A549 (cell line): ENCODE measurements at regions not wholly inside any gene's neighbourhood (a gene's known extent, or its start where the extent isn't known, plus 50 kb on each side); places are given as distances from the start of the nearest gene placed in this dataset.
"Not testable (repeated sequence)": the region's sequence is repeated elsewhere in the genome, so short reads cannot be mapped to it uniquely, and the experiment has no call there.

Experiments
- ATAC-seq, 2 experiments: fragments of 200-7000 bp in 1 of 2; fragments of >200 bp in 1 of 2; cut with Nextera tagmentation in 1 of 2; cut with Tn5 transposase in 1 of 2; 3 replicates each; pipeline versions ENCODE4 v1.8.0 to v1.9.1; 2018 to 2020; ENCODE audit warnings: mild to moderate bottlenecking in 1 of 2, moderate library complexity in 1 of 2
- CTCF ChIA-PET: fragments of 300-600 bp; sonication (Branson Sonifier 250); formaldehyde crosslinking; extraction: SDS; loops from one replicate; lab custom pipeline; 2021; ENCODE audit warnings: antibody characterized with exemption, inconsistent platforms; lab: Yijun Ruan, JAX
- POLR2A ChIA-PET: fragments of 350-600 bp; formaldehyde crosslinking; extraction: SDS; loops from one replicate; lab custom pipeline; 2021; ENCODE audit warnings: antibody characterized with exemption, inconsistent platforms; lab: Yijun Ruan, JAX
- DNase-seq, 2 experiments: peaks; one replicate each; pipeline versions ENCODE4 v3.0.0 to v3.0.0-alpha.2; 2011 to 2016; ENCODE audit warnings: low read depth in 1 of 2, low spot score in 1 of 2
- FAIRE-seq: peaks from 2 replicates; lab custom pipeline; 2011; peaks lifted over from hg19 to GRCh38; lab: Jason Lieb, UNC
- H3K27ac ChIP-seq, 2 experiments: fragments of >200 bp; sonication (Bioruptor Twin); formaldehyde crosslinking; 3 replicates each; pipeline ENCODE4 v1.5.1; 2016 to 2017
- H3K4me1 ChIP-seq: fragments of >200 bp; sonication (Bioruptor Twin); formaldehyde crosslinking; 3 replicates; pipeline ENCODE4 v1.6.1; 2016
- H3K4me2 ChIP-seq: fragments of >200 bp; sonication (Bioruptor Twin); formaldehyde crosslinking; 3 replicates; pipeline ENCODE4 v1.6.1; 2016
- H3K4me3 ChIP-seq: fragments of >200 bp; sonication (Bioruptor Twin); formaldehyde crosslinking; 3 replicates; pipeline ENCODE4 v1.5.1; 2016
- H3K9me3 ChIP-seq: fragments of >200 bp; sonication (Bioruptor Twin); formaldehyde crosslinking; 3 replicates; pipeline ENCODE4 v1.6.1; 2016
- BCL3 ChIP-seq: fragments of >200 bp; sonication (Bioruptor Twin); formaldehyde crosslinking; IDR thresholded peaks from 3 replicates; pipeline ENCODE4 v1.6.1; 2016
- CBX2 ChIP-seq: fragments of 200-600 bp; sonication (generic); IDR thresholded peaks from 2 replicates; pipeline ENCODE4 v1.6.1; 2016; ENCODE audit warnings: low read depth, mild to moderate bottlenecking, borderline replicate concordance
- CHD2 ChIP-seq: fragments of 150-350 bp; IDR thresholded peaks from 2 replicates; pipeline ENCODE4 v1.6.1; 2014; ENCODE audit warnings: low read length; ENCODE audit not compliant: partially characterized antibody
- CHD4 ChIP-seq: fragments of 200-600 bp; sonication (generic); IDR thresholded peaks from 2 replicates; pipeline ENCODE4 v1.6.1; 2016; ENCODE audit warnings: antibody characterized with exemption, mild to moderate bottlenecking, borderline replicate concordance
- EP300 ChIP-seq, 2 experiments: fragments of >200 bp; sonication (Bioruptor Twin); formaldehyde crosslinking; IDR thresholded peaks; 2 replicates in 1 of 2; 3 replicates in 1 of 2; pipeline ENCODE4 v1.6.1; 2016 to 2017
- ESRRA ChIP-seq: fragments of 150-350 bp; IDR thresholded peaks from 2 replicates; pipeline ENCODE4 v1.6.1; 2014; ENCODE audit warnings: mild to moderate bottlenecking, low read length, borderline replicate concordance
- FOSL2 ChIP-seq, 2 experiments: fragments of 450-650 bp in 1 of 2; fragments of >200 bp in 1 of 2; sonication (Bioruptor Twin) in 1 of 2; formaldehyde crosslinking; IDR thresholded peaks; 2 replicates each; pipeline versions ENCODE4 v1.5.0 to v1.6.1; 2016 to 2020; ENCODE audit warnings: mild to moderate bottlenecking in 1 of 2, moderate library complexity in 1 of 2
- FOXS1 ChIP-seq: fragments of 250-450 bp; sonication (Bioruptor Pico); IDR thresholded peaks from 2 replicates; pipeline ENCODE4 v1.5.0; 2020; ENCODE audit warnings: mild to moderate bottlenecking, moderate library complexity
- JUN ChIP-seq, 2 experiments: fragments of >200 bp; sonication (Bioruptor Twin); formaldehyde crosslinking; IDR thresholded peaks; 2 replicates in 1 of 2; 3 replicates in 1 of 2; pipeline ENCODE4 v1.6.1; 2016 to 2017
- JUNB ChIP-seq: fragments of >200 bp; sonication (Bioruptor Twin); formaldehyde crosslinking; IDR thresholded peaks from 2 replicates; pipeline ENCODE4 v1.6.1; 2016
- KDM1A ChIP-seq: fragments of 200-600 bp; sonication (generic); IDR thresholded peaks from 2 replicates; pipeline ENCODE4 v1.6.1; 2016; ENCODE audit warnings: low read depth, mild to moderate bottlenecking
- KDM5A ChIP-seq: fragments of 200-600 bp; sonication (generic); IDR thresholded peaks from 2 replicates; pipeline ENCODE4 v1.6.1; 2016; ENCODE audit warnings: antibody characterized with exemption, mild to moderate bottlenecking
- MAZ ChIP-seq: fragments of 150-350 bp; IDR thresholded peaks from 2 replicates; pipeline ENCODE4 v1.6.1; 2014; ENCODE audit warnings: antibody characterized with exemption, low read depth, low read length, borderline replicate concordance
- MYC ChIP-seq: IDR thresholded peaks from 2 replicates; pipeline ENCODE4 v1.6.1; 2012; ENCODE audit warnings: mild to moderate bottlenecking, inconsistent platforms, low read length, improper control_type of control experiment, borderline replicate concordance
- POLR2A ChIP-seq: IDR thresholded peaks from 2 replicates; pipeline ENCODE4 v1.6.1; 2012; ENCODE audit warnings: mild to moderate bottlenecking, low read length
- POLR2AphosphoS2 ChIP-seq: conservative IDR thresholded peaks from 2 replicates; pipeline ENCODE4 v1.6.1; 2012; ENCODE audit warnings: low read length, improper control_type of control experiment, inconsistent platforms
- RARB ChIP-seq: fragments of 250-450 bp; sonication (Bioruptor Pico); IDR thresholded peaks from 2 replicates; pipeline ENCODE4 v1.8.0; 2021; ENCODE audit warnings: mild to moderate bottlenecking, moderate library complexity
- RFX5 ChIP-seq: fragments of 450-650 bp; IDR thresholded peaks from 2 replicates; pipeline ENCODE4 v1.7.1; 2014; ENCODE audit warnings: antibody characterized with exemption, mild to moderate bottlenecking, moderate library complexity
- RNF2 ChIP-seq: fragments of 200-600 bp; sonication (generic); IDR thresholded peaks from 2 replicates; pipeline ENCODE4 v1.6.1; 2016; ENCODE audit warnings: low read depth, mild to moderate bottlenecking, antibody characterized with exemption, moderate library complexity, borderline replicate concordance
- SMC3 ChIP-seq: fragments of >200 bp; sonication (Bioruptor Twin); formaldehyde crosslinking; IDR thresholded peaks from 3 replicates; pipeline ENCODE4 v1.6.1; 2018; ENCODE audit warnings: inconsistent platforms
- SREBF2 ChIP-seq: fragments of 450-650 bp; IDR thresholded peaks from 2 replicates; pipeline ENCODE4 v1.6.1; 2014; ENCODE audit warnings: mild to moderate bottlenecking, moderate library complexity
- TP53 ChIP-seq: fragments of 250-450 bp; sonication (Bioruptor Pico); IDR thresholded peaks from 2 replicates; pipeline ENCODE4 v1.5.0; 2021; ENCODE audit warnings: mild to moderate bottlenecking, moderate library complexity
- ZSCAN20 ChIP-seq: fragments of 250-450 bp; sonication (Bioruptor Pico); IDR thresholded peaks from 2 replicates; pipeline ENCODE4 v1.8.0; 2022; ENCODE audit warnings: mild to moderate bottlenecking, moderate library complexity
- WGBS: methylation state at CpG from one replicate; pipeline ENCODE4 v1.1.6; 2017; ENCODE audit errors: missing lambda C conversion rate; 5-methylcytosine and 5-hydroxymethylcytosine counted together
- TF ChIP-seq, protein P1 (sequence below): fragments of 200-600 bp; sonication (generic); IDR thresholded peaks from 2 replicates; pipeline ENCODE4 v1.6.1; 2016; ENCODE audit warnings: antibody characterized with exemption, mild to moderate bottlenecking, moderate library complexity

GRCh38 chr14:45553981-45554380, 301.0 kb upstream of the MIS18BP1 start:
- Histone ChIP-seq H3K4me2 (no peak overlapping the region), H3K4me1 (no peaks in the 10 kb centered on the region), H3K9me3 (no peaks in the 10 kb centered on the region), H3K27ac (no peak overlapping the region)
- WGBS, result 74% methylated on average over 1 of the region's 1 CpG
- ATAC-seq (no peak), DNase-seq (no peak), FAIRE-seq (no peak)
- POLR2A ChIA-PET, result no interaction called here
- TF ChIP-seq BCL3 (no peak), SMC3 (no peak), FOSL2 (IDR thresholded peaks at IDR 0.05) (no peak), FOSL2 (CRISPR knock-in tag; IDR thresholded peaks at IDR 0.05) (no peak), KDM5A (no peak), POLR2AphosphoS2 (no peak), MYC (no peak), JUNB (no peak), MAZ (no peak), JUN (IDR thresholded peaks at IDR 0.05) (no peak), RFX5 (no peak)
- TF ChIP-seq, protein P1, sequence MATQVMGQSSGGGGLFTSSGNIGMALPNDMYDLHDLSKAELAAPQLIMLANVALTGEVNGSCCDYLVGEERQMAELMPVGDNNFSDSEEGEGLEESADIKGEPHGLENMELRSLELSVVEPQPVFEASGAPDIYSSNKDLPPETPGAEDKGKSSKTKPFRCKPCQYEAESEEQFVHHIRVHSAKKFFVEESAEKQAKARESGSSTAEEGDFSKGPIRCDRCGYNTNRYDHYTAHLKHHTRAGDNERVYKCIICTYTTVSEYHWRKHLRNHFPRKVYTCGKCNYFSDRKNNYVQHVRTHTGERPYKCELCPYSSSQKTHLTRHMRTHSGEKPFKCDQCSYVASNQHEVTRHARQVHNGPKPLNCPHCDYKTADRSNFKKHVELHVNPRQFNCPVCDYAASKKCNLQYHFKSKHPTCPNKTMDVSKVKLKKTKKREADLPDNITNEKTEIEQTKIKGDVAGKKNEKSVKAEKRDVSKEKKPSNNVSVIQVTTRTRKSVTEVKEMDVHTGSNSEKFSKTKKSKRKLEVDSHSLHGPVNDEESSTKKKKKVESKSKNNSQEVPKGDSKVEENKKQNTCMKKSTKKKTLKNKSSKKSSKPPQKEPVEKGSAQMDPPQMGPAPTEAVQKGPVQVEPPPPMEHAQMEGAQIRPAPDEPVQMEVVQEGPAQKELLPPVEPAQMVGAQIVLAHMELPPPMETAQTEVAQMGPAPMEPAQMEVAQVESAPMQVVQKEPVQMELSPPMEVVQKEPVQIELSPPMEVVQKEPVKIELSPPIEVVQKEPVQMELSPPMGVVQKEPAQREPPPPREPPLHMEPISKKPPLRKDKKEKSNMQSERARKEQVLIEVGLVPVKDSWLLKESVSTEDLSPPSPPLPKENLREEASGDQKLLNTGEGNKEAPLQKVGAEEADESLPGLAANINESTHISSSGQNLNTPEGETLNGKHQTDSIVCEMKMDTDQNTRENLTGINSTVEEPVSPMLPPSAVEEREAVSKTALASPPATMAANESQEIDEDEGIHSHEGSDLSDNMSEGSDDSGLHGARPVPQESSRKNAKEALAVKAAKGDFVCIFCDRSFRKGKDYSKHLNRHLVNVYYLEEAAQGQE, result no peak
- TF ChIP-seq, all 56 proteins: peak for 0
- CTCF ChIA-PET, result no interaction called here
- no peak overlapping the region for H3K4me3 ChIP-seq

- DNase-seq, POLR2A ChIA-PET, FAIRE-seq, H3K9me3 ChIP-seq, H3K4me1 ChIP-seq, H3K27ac ChIP-seq, ATAC-seq: not testable (repeated sequence)
- Histone ChIP-seq H3K4me3 (0 out of 3 replicates have a peak overlapping the region, but pooled peaks have one; percentile 19), H3K4me2 (peak overlapping the region; percentile 53)
- CTCF ChIA-PET, result interaction anchor here (1.5 kb wide), 1 partner anchor 125 kb away, joined by 3 read pairs; no protein-coding TSS in a partner anchor
- WGBS, result 5% methylated on average over 16 of the region's 16 CpGs
These were observed 298.3 kb upstream of the MIS18BP1 start for GRCh38 chr14:45551240-45551820.

DNA sequence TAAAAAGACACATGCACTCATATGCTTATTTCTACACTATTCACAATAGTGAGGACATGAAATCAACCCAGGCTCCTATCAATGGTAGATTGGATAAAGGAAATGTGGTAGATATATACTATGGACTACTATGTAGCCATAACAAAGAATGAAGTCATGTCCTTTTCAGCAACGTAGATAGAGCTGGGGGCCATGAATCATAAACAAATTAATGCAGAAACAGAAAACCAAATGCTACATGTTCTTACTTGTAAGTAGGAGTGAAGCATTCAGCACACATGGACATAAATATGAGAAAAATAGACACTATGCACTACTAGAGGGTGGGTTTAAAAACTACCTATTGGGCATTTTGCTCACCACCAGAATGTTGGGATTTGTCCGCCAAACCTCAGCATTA, 278.0 kb upstream of the MIS18BP1 start:
- ChIA-PET POLR2A (no interaction called here), CTCF (no interaction called here)
- H3K9me3 ChIP-seq, result no peaks in the 10 kb centered on the region
- FAIRE-seq (no peak), DNase-seq (no peak), ATAC-seq (no peak)
- WGBS, result 19% methylated on average over 2 of the region's 2 CpGs
- no peaks in the 10 kb centered on the region for H3K4me1 ChIP-seq
- H3K4me3 ChIP-seq, result no peak overlapping the region
- H3K4me2 ChIP-seq, result no peak overlapping the region
- H3K27ac ChIP-seq, result no peak overlapping the region
- TF ChIP-seq POLR2A, result no peak
- TF ChIP-seq CBX2, result no peak
- no peak for TF ChIP-seq KDM1A
- no peak for TF ChIP-seq RARB (CRISPR knock-in tag)
- TF ChIP-seq ESRRA, result no peak
- TF ChIP-seq BCL3, result no peak
- TF ChIP-seq EP300 (IDR thresholded peaks at IDR 0.05), result no peak
- TF ChIP-seq, protein P1, result no peak
- TF ChIP-seq SMC3, result no peak
- TF ChIP-seq FOXS1, result no peak
- no peak for TF ChIP-seq TP53
- no peak for TF ChIP-seq ZSCAN20
- no peak for TF ChIP-seq RNF2
- no peak for TF ChIP-seq KDM5A
- TF ChIP-seq CHD4, result no peak
- TF ChIP-seq SREBF2, result no peak
- TF ChIP-seq CHD2, result no peak
